ENCODE measurements at regions not wholly inside any gene's neighbourhood (a gene's known extent, or its start where the extent isn't known, plus 50 kb on each side); places are given as distances from the start of the nearest gene placed in this dataset.

DNA sequence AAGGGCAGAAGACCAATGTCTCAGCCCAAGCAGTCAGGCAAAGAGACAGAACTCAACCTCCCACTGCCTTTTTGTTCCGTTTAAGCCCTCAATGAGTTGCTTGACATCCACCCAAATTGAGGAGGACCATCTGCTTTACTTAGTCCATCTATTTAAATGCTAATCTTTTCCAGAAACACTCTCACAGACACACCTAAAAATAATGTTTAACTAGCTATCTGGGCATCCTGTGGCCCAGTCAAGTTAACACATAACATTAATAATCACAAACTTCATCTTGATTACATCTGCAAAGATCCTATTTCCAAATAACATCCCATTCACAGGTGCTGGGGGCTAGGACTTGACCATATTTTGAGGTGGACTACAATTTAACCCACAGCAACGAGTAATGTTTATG lies 115.7 kb downstream of the RAB11FIP2 start:
- H3K27ac Mint-ChIP-seq (ENCODE audit: unreplicated experiment): no peak overlapping the region
- CTCF ChIA-PET: no interaction called here

GRCh38 chr10:117933036-117933435 lies 113.7 kb downstream of the RAB11FIP2 start:
- CTCF ChIA-PET: no interaction called here
- H3K36me3 Mint-ChIP-seq (ENCODE audit: insufficient read depth, unreplicated experiment): no peaks in the 10 kb centered on the region
- no peak overlapping the region for H3K27ac Mint-ChIP-seq (ENCODE audit: unreplicated experiment)
- intact Hi-C loops (cut with micrococcal nuclease; ENCODE audit: unreplicated experiment): no loop called here
- H3K27me3 Mint-ChIP-seq (ENCODE audit: unreplicated experiment): no peaks in the 10 kb centered on the region
- BruUV-seq (replicated peaks): no TSS peak
- no peak for DNase-seq
- TF ChIP-seq CTCF (IDR thresholded peaks at IDR 0.05; ENCODE audit: unreplicated experiment): no peak
- H3K4me1 Mint-ChIP-seq (ENCODE audit: low read depth, unreplicated experiment): no peaks in the 10 kb centered on the region
- H3K4me3 Mint-ChIP-seq (ENCODE audit: low read depth, unreplicated experiment): no peak overlapping the region
- peaks cover 3% of the 10 kb centered on the region for H3K9me3 Mint-ChIP-seq (ENCODE audit: low read depth, unreplicated experiment)

More for the DNA sequence above, 115.7 kb downstream of the RAB11FIP2 start:
- no TSS peak for BruUV-seq (replicated peaks)
- no peak for TF ChIP-seq CTCF (IDR thresholded peaks at IDR 0.05; ENCODE audit: unreplicated experiment)
- Mint-ChIP-seq H3K4me3 (ENCODE audit: low read depth, unreplicated experiment) (no peak overlapping the region), H3K4me1 (ENCODE audit: low read depth, unreplicated experiment) (no peaks in the 10 kb centered on the region), H3K27me3 (ENCODE audit: unreplicated experiment) (no peaks in the 10 kb centered on the region), H3K9me3 (ENCODE audit: low read depth, unreplicated experiment) (peaks cover 3% of the 10 kb centered on the region), H3K36me3 (ENCODE audit: insufficient read depth, unreplicated experiment) (no peaks in the 10 kb centered on the region)
- intact Hi-C loops (cut with micrococcal nuclease; ENCODE audit: unreplicated experiment): no loop called here
- DNase-seq: no peak

GRCh38 chr10:117934477-117934876 lies 112.3 kb downstream of the RAB11FIP2 start:
- Mint-ChIP-seq H3K4me1 (ENCODE audit: low read depth, unreplicated experiment) (no peaks in the 10 kb centered on the region), H3K9me3 (ENCODE audit: low read depth, unreplicated experiment) (peaks cover 3% of the 10 kb centered on the region), H3K27ac (ENCODE audit: unreplicated experiment) (no peak overlapping the region), H3K4me3 (ENCODE audit: low read depth, unreplicated experiment) (no peak overlapping the region), H3K36me3 (ENCODE audit: insufficient read depth, unreplicated experiment) (no peaks in the 10 kb centered on the region), H3K27me3 (ENCODE audit: unreplicated experiment) (no peaks in the 10 kb centered on the region)
- no peak for DNase-seq
- CTCF ChIA-PET: no interaction called here
- intact Hi-C loops (cut with micrococcal nuclease; ENCODE audit: unreplicated experiment): no loop called here
- no peak for TF ChIP-seq CTCF (IDR thresholded peaks at IDR 0.05; ENCODE audit: unreplicated experiment)
- BruUV-seq (replicated peaks): no TSS peak

GRCh38 chr10:117936141-117936540 lies 110.6 kb downstream of the RAB11FIP2 start:
- DNase-seq: no peak
- BruUV-seq (replicated peaks): no TSS peak
- CTCF ChIA-PET: no interaction called here
- peaks cover 3% of the 10 kb centered on the region for H3K9me3 Mint-ChIP-seq (ENCODE audit: low read depth, unreplicated experiment)
- intact Hi-C loops (cut with micrococcal nuclease; ENCODE audit: unreplicated experiment): no loop called here
- no peak overlapping the region for H3K4me3 Mint-ChIP-seq (ENCODE audit: low read depth, unreplicated experiment)
- TF ChIP-seq CTCF (IDR thresholded peaks at IDR 0.05; ENCODE audit: unreplicated experiment): no peak
- H3K36me3 Mint-ChIP-seq (ENCODE audit: insufficient read depth, unreplicated experiment): no peaks in the 10 kb centered on the region
- H3K4me1 Mint-ChIP-seq (ENCODE audit: low read depth, unreplicated experiment): no peaks in the 10 kb centered on the region
- H3K27me3 Mint-ChIP-seq (ENCODE audit: unreplicated experiment): no peaks in the 10 kb centered on the region
- H3K27ac Mint-ChIP-seq (ENCODE audit: unreplicated experiment): no peak overlapping the region

DNA sequence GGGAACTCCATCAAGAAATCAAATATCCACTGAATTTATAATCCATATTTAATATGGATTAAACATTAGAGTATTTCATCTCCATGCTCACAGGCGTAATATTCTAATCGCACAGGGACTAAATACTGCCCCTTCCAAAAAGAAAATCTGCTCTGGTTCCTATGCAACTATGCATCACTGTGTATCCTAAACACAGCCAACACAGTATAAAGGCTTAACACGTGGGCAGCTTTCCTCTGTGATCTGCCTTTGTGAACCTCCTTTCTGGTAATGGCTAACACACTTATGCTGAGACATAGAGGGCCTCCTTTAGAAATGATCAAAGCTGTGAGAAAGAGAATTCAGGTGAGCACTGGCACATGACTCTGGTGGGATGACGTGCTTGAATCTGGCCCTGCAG lies 110.2 kb downstream of the RAB11FIP2 start:
- Mint-ChIP-seq H3K4me1 (ENCODE audit: low read depth, unreplicated experiment) (no peaks in the 10 kb centered on the region), H3K36me3 (ENCODE audit: insufficient read depth, unreplicated experiment) (no peaks in the 10 kb centered on the region), H3K27ac (ENCODE audit: unreplicated experiment) (no peak overlapping the region), H3K27me3 (ENCODE audit: unreplicated experiment) (no peaks in the 10 kb centered on the region), H3K9me3 (ENCODE audit: low read depth, unreplicated experiment) (peaks cover 3% of the 10 kb centered on the region), H3K4me3 (ENCODE audit: low read depth, unreplicated experiment) (no peak overlapping the region)
- TF ChIP-seq CTCF (IDR thresholded peaks at IDR 0.05; ENCODE audit: unreplicated experiment): no peak
- CTCF ChIA-PET: no interaction called here
- intact Hi-C loops (cut with micrococcal nuclease; ENCODE audit: unreplicated experiment): no loop called here
- BruUV-seq (replicated peaks): no TSS peak
- DNase-seq: no peak

Data from Calu3 (cell line).